PC-3 (cell line): ENCODE measurements at regions not wholly inside any gene's neighbourhood (a gene's known extent, or its start where the extent isn't known, plus 50 kb on each side); places are given as distances from the start of the nearest gene placed in this dataset.

Source experiments
- ATAC-seq: fragments of 200-7000 bp; cut with Tn5 transposase; 2 replicates; pipeline ENCODE4 v1.9.1; 2020; ENCODE audit warnings: mild to moderate bottlenecking, moderate library complexity
- BruUV-seq: library from RNA; stranded (reverse); fragments of 400-500 nt; replicated peaks from 2 replicates; lab custom pipeline; 2021; lab: Mats Ljungman, UMichigan
- CTCF ChIA-PET: fragments of 300-600 bp; sonication (Branson Sonifier 250); formaldehyde crosslinking; loops from one replicate; lab custom pipeline; 2022; ENCODE audit warnings: antibody characterized with exemption; lab: Charles Lee
- POLR2A ChIA-PET: fragments of 300-600 bp; sonication (Branson Sonifier 250); formaldehyde crosslinking; loops from one replicate; lab custom pipeline; 2022; ENCODE audit warnings: antibody characterized with exemption; ENCODE audit not compliant: unreplicated experiment; lab: Charles Lee
- DNase-seq: peaks from one replicate; pipeline ENCODE4 v3.0.0-alpha.2; 2015
- H2AFZ ChIP-seq: fragments of 300-600 bp; sonication (generic); 2 replicates; pipeline ENCODE4 v1.6.0; 2016; ENCODE audit warnings: antibody characterized with exemption, low read length
- H3F3A ChIP-seq: fragments of 300-600 bp; sonication (generic); one replicate; pipeline ENCODE4 v1.6.0; 2017; ENCODE audit warnings: antibody characterized with exemption, low read length, control low read depth, mild to moderate bottlenecking; ENCODE audit not compliant: unreplicated experiment
- H3K27ac ChIP-seq: fragments of 300-600 bp; sonication (generic); 2 replicates; pipeline ENCODE4 v1.5.1; 2016; ENCODE audit warnings: mild to moderate bottlenecking, low read length
- H3K27me3 ChIP-seq: fragments of 300-600 bp; sonication (generic); 2 replicates; pipeline ENCODE4 v1.6.1; 2016; ENCODE audit warnings: low read length, mixed read lengths
- H3K36me3 ChIP-seq: fragments of 300-600 bp; sonication (generic); 2 replicates; pipeline ENCODE4 v1.6.1; 2016; ENCODE audit warnings: low read depth, mixed run types, low read length, mixed read lengths
- H3K4me1 ChIP-seq: fragments of 300-600 bp; sonication (generic); 2 replicates; pipeline ENCODE4 v1.5.1; 2016; ENCODE audit warnings: low read length; ENCODE audit not compliant: insufficient read depth
- H3K4me2 ChIP-seq: fragments of 300-600 bp; sonication (generic); 2 replicates; pipeline ENCODE4 v1.6.0; 2016; ENCODE audit warnings: low read length
- H3K4me3 ChIP-seq: fragments of 300-600 bp; sonication (generic); 2 replicates; pipeline ENCODE4 v1.5.1; 2016; ENCODE audit warnings: mild to moderate bottlenecking, low read length, mixed read lengths
- H3K79me2 ChIP-seq: fragments of 300-600 bp; sonication (generic); 2 replicates; pipeline ENCODE4 v1.6.1; 2017; ENCODE audit warnings: low read length, mixed read lengths
- H3K9ac ChIP-seq: fragments of 300-600 bp; sonication (generic); 2 replicates; pipeline ENCODE4 v1.6.0; 2016; ENCODE audit warnings: mild to moderate bottlenecking, low read length
- H3K9me2 ChIP-seq: fragments of 300-600 bp; sonication (generic); replicated peaks from 2 replicates; pipeline ENCODE4 v1.6.1; 2016; ENCODE audit warnings: mixed run types, low read length, mixed read lengths
- H3K9me3 ChIP-seq: fragments of 300-600 bp; sonication (generic); 2 replicates; pipeline ENCODE4 v1.6.1; 2016; ENCODE audit warnings: low read length, mixed read lengths
- H4K20me1 ChIP-seq: fragments of 300-600 bp; sonication (generic); 2 replicates; pipeline ENCODE4 v1.6.1; 2016; ENCODE audit warnings: low read length, mixed read lengths
- EZH2 ChIP-seq: fragments of 300-600 bp; sonication (generic); IDR thresholded peaks from one replicate; pipeline ENCODE4 v1.6.1; 2017; ENCODE audit warnings: antibody characterized with exemption, mild to moderate bottlenecking, low read length; ENCODE audit not compliant: unreplicated experiment
- EZH2phosphoT487 ChIP-seq: fragments of 300-600 bp; sonication (generic); IDR thresholded peaks from 2 replicates; pipeline ENCODE4 v1.6.1; 2018; ENCODE audit warnings: mild to moderate bottlenecking, antibody characterized with exemption, low read length, borderline replicate concordance
- intact Hi-C: fragments of 100-400 bp; cut with micrococcal nuclease; formaldehyde crosslinking; loops from 2 replicates; pipeline ENCODE4 v1.9.0; 2023
- TF ChIP-seq, protein P1 (sequence below): fragments of 300-600 bp; sonication (generic); conservative IDR thresholded peaks from 2 replicates; pipeline ENCODE4 v1.5.1; 2017; ENCODE audit warnings: antibody characterized with exemption, low read depth, mild to moderate bottlenecking, low read length

DNA sequence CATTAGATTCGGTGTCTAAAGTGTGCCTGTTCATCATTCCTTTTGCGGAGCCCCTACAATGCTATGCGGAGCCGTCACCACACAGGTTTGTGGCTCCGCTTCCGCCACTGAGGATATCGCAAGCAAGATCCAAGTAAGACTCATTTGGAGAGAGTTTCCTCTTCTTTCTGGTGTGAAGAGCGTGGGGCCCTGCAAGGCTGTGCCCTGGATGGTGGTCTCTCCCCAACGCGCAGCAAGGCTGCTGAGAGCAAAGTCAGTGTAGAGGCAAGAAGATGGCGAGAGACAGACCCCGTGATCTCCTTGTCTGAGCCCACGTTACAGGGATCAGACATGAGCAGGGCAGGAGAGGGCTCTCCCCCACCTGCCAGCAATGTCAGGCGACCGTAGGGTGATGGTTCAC, 96.3 kb upstream of the AFDN start:
- DNase-seq: no peak
- ATAC-seq: no peak
- peaks cover 44% of the 10 kb centered on the region for H3K27me3 ChIP-seq
- H3K9ac ChIP-seq: no peak overlapping the region
- no peaks in the 10 kb centered on the region for H3K79me2 ChIP-seq
- no peaks in the 10 kb centered on the region for H4K20me1 ChIP-seq
- no peaks in the 10 kb centered on the region for H3K9me2 ChIP-seq
- no peaks in the 10 kb centered on the region for H3K36me3 ChIP-seq
- no peaks in the 10 kb centered on the region for H3F3A ChIP-seq
- CTCF ChIA-PET: no interaction called here
- no TSS peak for BruUV-seq
- H3K4me2 ChIP-seq: no peak overlapping the region
- no peaks in the 10 kb centered on the region for H3K4me1 ChIP-seq
- H2AFZ ChIP-seq: no peak overlapping the region
- POLR2A ChIA-PET: no interaction called here
- TF ChIP-seq EZH2 (no peak), EZH2phosphoT487 (no peak)
- no peak overlapping the region for H3K4me3 ChIP-seq
- H3K27ac ChIP-seq: no peak overlapping the region
- intact Hi-C loops: no loop called here
- no peaks in the 10 kb centered on the region for H3K9me3 ChIP-seq

DNA sequence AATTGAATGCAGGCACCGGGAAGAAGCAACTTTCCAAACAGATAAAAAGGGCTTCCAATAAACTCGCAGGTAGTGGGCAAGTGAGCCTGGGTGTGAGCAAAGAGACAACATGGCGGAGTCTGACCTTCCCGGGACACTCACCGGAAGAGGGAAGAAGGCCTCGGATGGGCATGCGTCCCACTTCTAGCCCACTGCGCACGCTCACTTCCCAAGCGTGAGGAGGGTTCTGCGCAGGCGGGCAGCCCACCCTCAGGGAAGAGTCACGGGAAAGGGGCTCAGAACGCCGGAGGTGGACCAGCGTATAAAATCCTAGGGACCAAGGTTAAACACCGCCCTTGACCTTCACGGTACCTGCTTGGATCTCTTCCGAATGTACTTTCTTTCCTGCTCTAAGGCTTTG, 95.5 kb upstream of the AFDN start:
- Histone ChIP-seq H3K4me3 (no peak overlapping the region), H2AFZ (no peak overlapping the region), H3K27ac (no peak overlapping the region), H3K36me3 (no peaks in the 10 kb centered on the region), H3K79me2 (no peaks in the 10 kb centered on the region), H3K9ac (no peak overlapping the region), H3K27me3 (peaks cover 39% of the 10 kb centered on the region), H3F3A (no peaks in the 10 kb centered on the region), H3K4me1 (no peaks in the 10 kb centered on the region), H3K9me2 (no peaks in the 10 kb centered on the region), H3K9me3 (no peaks in the 10 kb centered on the region), H4K20me1 (no peaks in the 10 kb centered on the region), H3K4me2 (no peak overlapping the region)
- CTCF ChIA-PET: no interaction called here
- ATAC-seq (no peak), DNase-seq (no peak)
- POLR2A ChIA-PET: no interaction called here
- BruUV-seq: no TSS peak
- TF ChIP-seq, protein P1, sequence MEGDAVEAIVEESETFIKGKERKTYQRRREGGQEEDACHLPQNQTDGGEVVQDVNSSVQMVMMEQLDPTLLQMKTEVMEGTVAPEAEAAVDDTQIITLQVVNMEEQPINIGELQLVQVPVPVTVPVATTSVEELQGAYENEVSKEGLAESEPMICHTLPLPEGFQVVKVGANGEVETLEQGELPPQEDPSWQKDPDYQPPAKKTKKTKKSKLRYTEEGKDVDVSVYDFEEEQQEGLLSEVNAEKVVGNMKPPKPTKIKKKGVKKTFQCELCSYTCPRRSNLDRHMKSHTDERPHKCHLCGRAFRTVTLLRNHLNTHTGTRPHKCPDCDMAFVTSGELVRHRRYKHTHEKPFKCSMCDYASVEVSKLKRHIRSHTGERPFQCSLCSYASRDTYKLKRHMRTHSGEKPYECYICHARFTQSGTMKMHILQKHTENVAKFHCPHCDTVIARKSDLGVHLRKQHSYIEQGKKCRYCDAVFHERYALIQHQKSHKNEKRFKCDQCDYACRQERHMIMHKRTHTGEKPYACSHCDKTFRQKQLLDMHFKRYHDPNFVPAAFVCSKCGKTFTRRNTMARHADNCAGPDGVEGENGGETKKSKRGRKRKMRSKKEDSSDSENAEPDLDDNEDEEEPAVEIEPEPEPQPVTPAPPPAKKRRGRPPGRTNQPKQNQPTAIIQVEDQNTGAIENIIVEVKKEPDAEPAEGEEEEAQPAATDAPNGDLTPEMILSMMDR: no peak
- TF ChIP-seq EZH2 (no peak), EZH2phosphoT487 (no peak)
- intact Hi-C loops: no loop called here

DNA sequence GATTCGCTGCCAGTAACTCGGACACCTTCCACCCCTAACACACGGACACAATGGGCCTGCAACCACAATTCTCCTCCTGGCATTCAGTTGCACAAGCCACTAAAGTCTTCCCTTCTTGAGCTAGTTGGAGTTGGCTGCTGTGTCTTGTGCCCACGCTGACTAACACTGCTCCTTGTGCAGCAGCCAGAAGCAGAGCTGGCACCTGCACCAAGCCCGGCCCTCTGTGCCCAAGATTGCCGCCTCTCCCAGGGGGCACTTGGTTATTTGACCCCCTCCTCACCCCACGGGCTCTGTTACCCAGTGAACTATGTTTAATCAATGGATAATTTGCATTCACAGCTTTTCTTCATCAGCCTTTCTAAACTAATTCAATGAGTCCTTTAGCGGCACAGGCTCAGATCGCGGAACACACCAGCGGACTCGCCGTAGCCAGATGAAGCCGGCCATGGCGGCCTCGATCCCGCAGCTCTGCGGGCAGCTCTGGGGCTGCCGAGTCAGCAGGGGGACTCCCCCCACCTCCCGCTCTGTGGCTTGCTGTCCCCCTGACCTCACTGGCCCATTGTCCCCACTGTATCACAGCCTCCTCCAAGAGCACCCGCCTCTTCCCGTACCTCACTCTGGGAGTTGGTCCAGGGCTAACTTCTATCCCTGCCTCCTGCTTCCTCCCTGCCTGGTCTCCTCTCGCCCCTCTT, 94.8 kb upstream of the AFDN start:
- DNase-seq: no peak
- no peak overlapping the region for H3K4me2 ChIP-seq
- H3K79me2 ChIP-seq: no peaks in the 10 kb centered on the region
- no peaks in the 10 kb centered on the region for H3K9me3 ChIP-seq
- intact Hi-C loops: no loop called here
- ChIA-PET POLR2A (no interaction called here), CTCF (no interaction called here)
- TF ChIP-seq, protein P1: no peak
- TF ChIP-seq EZH2phosphoT487 (no peak), EZH2 (no peak)
- ATAC-seq: no peak
- H3K4me1 ChIP-seq: no peaks in the 10 kb centered on the region
- no peak overlapping the region for H3K9ac ChIP-seq
- no TSS peak for BruUV-seq
- no peaks in the 10 kb centered on the region for H3K9me2 ChIP-seq
- H2AFZ ChIP-seq: no peak overlapping the region
- H3K27ac ChIP-seq: no peak overlapping the region
- H3F3A ChIP-seq: no peaks in the 10 kb centered on the region
- no peaks in the 10 kb centered on the region for H3K36me3 ChIP-seq
- peaks cover 39% of the 10 kb centered on the region for H3K27me3 ChIP-seq
- H3K4me3 ChIP-seq: no peak overlapping the region
- H4K20me1 ChIP-seq: no peaks in the 10 kb centered on the region
